ENCODE measurements at regions not wholly inside any gene's neighbourhood (a gene's known extent, or its start where the extent isn't known, plus 50 kb on each side); places are given as distances from the start of the nearest gene placed in this dataset.

- FAIRE-seq (peak; percentile 56), DNase-seq (ENCODE audit: low read depth in 1 of 2, low spot score in 1 of 2) (no peak), ATAC-seq (no peak)
- no peak overlapping the region for H3K27ac ChIP-seq
- no peaks in the 10 kb centered on the region for H3K4me1 ChIP-seq
- H3K9me3 ChIP-seq: peaks cover 9% of the 10 kb centered on the region; the same call in 1 of the 3 replicates
- 4% methylated on average over 5 of the region's 5 CpGs for WGBS (ENCODE audit: missing lambda C conversion rate)
- TF ChIP-seq HOXB13 (CRISPR knock-in tag; IDR thresholded peaks at IDR 0.05; ENCODE audit: low read depth) (no peak), NPAS2 (CRISPR knock-in tag; IDR thresholded peaks at IDR 0.05; ENCODE audit: borderline replicate concordance) (no peak), SMC3 (IDR thresholded peaks at IDR 0.05) (no peak), MAX (IDR thresholded peaks at IDR 0.05) (no peak), ESRRA (IDR thresholded peaks at IDR 0.05; ENCODE audit: borderline replicate concordance, low read length) (no peak), KDM5A (IDR thresholded peaks at IDR 0.05) (no peak), JUNB (IDR thresholded peaks at IDR 0.05) (no peak), FOSL2 (IDR thresholded peaks at IDR 0.05) (no peak), FOSL2 (CRISPR knock-in tag; IDR thresholded peaks at IDR 0.05) (no peak), RCOR1 (IDR thresholded peaks at IDR 0.05; ENCODE audit: low read depth, low read length) (no peak)
- TF ChIP-seq, protein P1, sequence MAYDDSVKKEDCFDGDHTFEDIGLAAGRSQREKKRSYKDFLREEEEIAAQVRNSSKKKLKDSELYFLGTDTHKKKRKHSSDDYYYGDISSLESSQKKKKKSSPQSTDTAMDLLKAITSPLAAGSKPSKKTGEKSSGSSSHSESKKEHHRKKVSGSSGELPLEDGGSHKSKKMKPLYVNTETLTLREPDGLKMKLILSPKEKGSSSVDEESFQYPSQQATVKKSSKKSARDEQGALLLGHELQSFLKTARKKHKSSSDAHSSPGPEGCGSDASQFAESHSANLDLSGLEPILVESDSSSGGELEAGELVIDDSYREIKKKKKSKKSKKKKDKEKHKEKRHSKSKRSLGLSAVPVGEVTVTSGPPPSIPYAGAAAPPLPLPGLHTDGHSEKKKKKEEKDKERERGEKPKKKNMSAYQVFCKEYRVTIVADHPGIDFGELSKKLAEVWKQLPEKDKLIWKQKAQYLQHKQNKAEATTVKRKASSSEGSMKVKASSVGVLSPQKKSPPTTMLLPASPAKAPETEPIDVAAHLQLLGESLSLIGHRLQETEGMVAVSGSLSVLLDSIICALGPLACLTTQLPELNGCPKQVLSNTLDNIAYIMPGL (CRISPR knock-in tag; IDR thresholded peaks at IDR 0.05; ENCODE audit: borderline replicate concordance): no peak
- POLR2A ChIA-PET: no interaction called here
- CTCF ChIA-PET: interaction anchor here (1.1 kb wide), 1 partner anchor 23 kb away, joined by 3 read pairs; no protein-coding TSS in a partner anchor
- no peak overlapping the region for H3K4me2 ChIP-seq
- no peak overlapping the region for H3K4me3 ChIP-seq
Measured at GRCh38 chr19:28034936-28035335, 1178.0 kb downstream of the UQCRFS1 start.

DNA sequence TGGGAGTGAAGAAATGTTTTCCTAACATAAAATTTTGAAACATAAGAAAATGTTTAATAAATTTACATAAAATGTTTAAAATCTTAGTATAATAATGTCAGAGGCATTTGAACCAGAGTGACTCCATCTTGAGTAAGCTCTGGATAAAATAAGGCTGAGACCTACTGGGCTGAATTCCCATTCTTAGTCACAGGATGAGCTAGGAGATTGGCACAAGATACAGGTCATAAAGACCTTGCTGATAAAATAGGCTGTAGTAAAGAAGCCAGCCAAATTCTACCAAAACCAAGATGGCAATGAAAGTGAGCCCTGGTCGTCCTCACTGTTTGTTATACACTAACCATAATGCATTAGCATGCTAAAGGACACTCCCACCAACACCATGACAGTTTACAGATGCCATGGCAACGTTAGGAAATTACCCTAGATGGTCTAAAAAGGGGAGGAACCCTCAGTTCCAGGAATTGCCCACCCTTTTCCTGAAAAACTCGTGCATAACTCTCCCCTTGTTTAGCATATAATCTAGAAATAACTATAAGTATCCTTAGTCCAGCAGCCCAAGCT is 1184.0 kb downstream of the UQCRFS1 start:
- Histone ChIP-seq H3K27ac (no peak overlapping the region), H3K4me1 (no peaks in the 10 kb centered on the region), H3K4me2 (no peak overlapping the region), H3K9me3 (peaks cover 9% of the 10 kb centered on the region; the same call in 1 of the 3 replicates), H3K4me3 (no peak overlapping the region)
- no peak for ATAC-seq
- DNase-seq (ENCODE audit: low read depth in 1 of 2, low spot score in 1 of 2): no peak
- FAIRE-seq: peak; percentile 91
- under 1% methylated on average over 3 of the region's 3 CpGs for WGBS (ENCODE audit: missing lambda C conversion rate)
- CTCF ChIA-PET: interaction anchor here (0.7 kb wide), 1 partner anchor 188 kb away, joined by 3 read pairs; no protein-coding TSS in a partner anchor
- POLR2A ChIA-PET: no interaction called here
- TF ChIP-seq ZFP36 (IDR thresholded peaks at IDR 0.05; ENCODE audit: borderline replicate concordance, partially characterized antibody): no peak
- no peak for TF ChIP-seq TP53 (CRISPR knock-in tag; IDR thresholded peaks at IDR 0.05)
- no peak for TF ChIP-seq ESRRA (IDR thresholded peaks at IDR 0.05; ENCODE audit: borderline replicate concordance, low read length)
- TF ChIP-seq HOXA7 (CRISPR knock-in tag; IDR thresholded peaks at IDR 0.05): no peak
- TF ChIP-seq PHF8 (IDR thresholded peaks at IDR 0.05; ENCODE audit: borderline replicate concordance, low read depth): no peak
- TF ChIP-seq MYC (IDR thresholded peaks at IDR 0.05; ENCODE audit: borderline replicate concordance, low read length): no peak
- TF ChIP-seq HES2 (IDR thresholded peaks at IDR 0.05): no peak
- TF ChIP-seq RCOR1 (IDR thresholded peaks at IDR 0.05; ENCODE audit: low read depth, low read length): no peak
- TF ChIP-seq TFCP2L1 (CRISPR knock-in tag; IDR thresholded peaks at IDR 0.05): no peak
- TF ChIP-seq EHMT2 (IDR thresholded peaks at IDR 0.05; ENCODE audit: low read depth): no peak
- no peak for TF ChIP-seq MAFK (IDR thresholded peaks at IDR 0.05; ENCODE audit: partially characterized antibody)
- TF ChIP-seq KDM5A (IDR thresholded peaks at IDR 0.05): no peak

GRCh38 chr19:28027116-28027515 is 1185.8 kb downstream of the UQCRFS1 start:
- FAIRE-seq (peak; percentile 7), DNase-seq (ENCODE audit: low read depth in 1 of 2, low spot score in 1 of 2) (no peak), ATAC-seq (no peak)
- no peak overlapping the region for H3K27ac ChIP-seq
- H3K4me2 ChIP-seq: no peak overlapping the region
- H3K4me3 ChIP-seq: no peak overlapping the region
- 2% methylated on average over 2 of the region's 2 CpGs for WGBS (ENCODE audit: missing lambda C conversion rate)
- ChIA-PET POLR2A (no interaction called here), CTCF (interaction anchor here (0.6 to 1.4 kb wide), 4 partner anchors 9 to 128 kb away, joined by 3 to 4 read pairs (median 3); no protein-coding TSS in a partner anchor)
- H3K4me1 ChIP-seq: no peaks in the 10 kb centered on the region
- H3K9me3 ChIP-seq: peaks cover 5% of the 10 kb centered on the region; the same call in 1 of the 3 replicates
- TF ChIP-seq BCL3 (IDR thresholded peaks at IDR 0.05) (no peak), RCOR1 (IDR thresholded peaks at IDR 0.05; ENCODE audit: low read depth, low read length) (no peak), FOSB (CRISPR knock-in tag; IDR thresholded peaks at IDR 0.05) (no peak), EHF (CRISPR knock-in tag; IDR thresholded peaks at IDR 0.05) (no peak), FOSL2 (IDR thresholded peaks at IDR 0.05) (no peak), FOSL2 (CRISPR knock-in tag; IDR thresholded peaks at IDR 0.05) (no peak), JUNB (IDR thresholded peaks at IDR 0.05) (no peak), RFX5 (IDR thresholded peaks at IDR 0.05) (no peak), CHD4 (IDR thresholded peaks at IDR 0.05; ENCODE audit: borderline replicate concordance) (no peak), ZSCAN20 (CRISPR knock-in tag; IDR thresholded peaks at IDR 0.05) (no peak), PHF8 (IDR thresholded peaks at IDR 0.05; ENCODE audit: borderline replicate concordance, low read depth) (no peak), POLR2A (IDR thresholded peaks at IDR 0.05; ENCODE audit: low read length) (no peak), TFCP2L1 (CRISPR knock-in tag; IDR thresholded peaks at IDR 0.05) (no peak), ZC3H11A (IDR thresholded peaks at IDR 0.05) (no peak), HDAC2 (IDR thresholded peaks at IDR 0.05) (no peak), ZFP36 (IDR thresholded peaks at IDR 0.05; ENCODE audit: borderline replicate concordance, partially characterized antibody) (no peak)
- TF ChIP-seq, protein P2, sequence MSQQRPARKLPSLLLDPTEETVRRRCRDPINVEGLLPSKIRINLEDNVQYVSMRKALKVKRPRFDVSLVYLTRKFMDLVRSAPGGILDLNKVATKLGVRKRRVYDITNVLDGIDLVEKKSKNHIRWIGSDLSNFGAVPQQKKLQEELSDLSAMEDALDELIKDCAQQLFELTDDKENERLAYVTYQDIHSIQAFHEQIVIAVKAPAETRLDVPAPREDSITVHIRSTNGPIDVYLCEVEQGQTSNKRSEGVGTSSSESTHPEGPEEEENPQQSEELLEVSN (IDR thresholded peaks at IDR 0.05; ENCODE audit: borderline replicate concordance, low read depth): no peak

Measured in A549 (cell line).